ENCODE measurements at regions not wholly inside any gene's neighbourhood (a gene's known extent, or its start where the extent isn't known, plus 50 kb on each side); places are given as distances from the start of the nearest gene placed in this dataset.

GRCh38 chr10:31149835-31150512, 118.3 kb upstream of the ZNF438 start:
- no peak overlapping the region for H3K4me3 Mint-ChIP-seq
- H3K27ac Mint-ChIP-seq (ENCODE audit: unreplicated experiment), result no peak overlapping the region
- no peaks in the 10 kb centered on the region for H3K27me3 Mint-ChIP-seq (ENCODE audit: low read depth)
- no peak for TF ChIP-seq CTCF (conservative IDR thresholded peaks at IDR 0.05)
- peaks cover 2% of the 10 kb centered on the region for H3K9me3 Mint-ChIP-seq
- peaks cover 12% of the 10 kb centered on the region for H3K4me1 Mint-ChIP-seq
- DNase-seq (ENCODE audit: low read depth, low spot score), result no peak
- no peaks in the 10 kb centered on the region for H3K36me3 Mint-ChIP-seq (ENCODE audit: low read depth)

- TF ChIP-seq CTCF (conservative IDR thresholded peaks at IDR 0.05), result no peak
- Mint-ChIP-seq H3K27ac (ENCODE audit: unreplicated experiment) (no peak overlapping the region), H3K36me3 (ENCODE audit: low read depth) (no peaks in the 10 kb centered on the region), H3K4me1 (peaks cover 9% of the 10 kb centered on the region), H3K4me3 (no peak overlapping the region), H3K27me3 (ENCODE audit: low read depth) (no peaks in the 10 kb centered on the region), H3K9me3 (peaks cover 2% of the 10 kb centered on the region)
- no peak for DNase-seq (ENCODE audit: low read depth, low spot score)
These were observed 119.6 kb upstream of the ZNF438 start for GRCh38 chr10:31151301-31151700.

GRCh38 chr10:31152421-31153135, 120.9 kb upstream of the ZNF438 start:
- Mint-ChIP-seq H3K27me3 (ENCODE audit: low read depth) (no peaks in the 10 kb centered on the region), H3K4me3 (no peak overlapping the region), H3K4me1 (peaks cover 7% of the 10 kb centered on the region), H3K27ac (ENCODE audit: unreplicated experiment) (no peak overlapping the region), H3K36me3 (ENCODE audit: low read depth) (no peaks in the 10 kb centered on the region), H3K9me3 (peaks cover 2% of the 10 kb centered on the region)
- no peak for TF ChIP-seq CTCF (conservative IDR thresholded peaks at IDR 0.05)
- DNase-seq (ENCODE audit: low read depth, low spot score), result no peak

- Mint-ChIP-seq H3K36me3 (ENCODE audit: low read depth) (no peaks in the 10 kb centered on the region), H3K27me3 (ENCODE audit: low read depth) (no peaks in the 10 kb centered on the region), H3K4me1 (peaks cover 12% of the 10 kb centered on the region), H3K27ac (ENCODE audit: unreplicated experiment) (peak overlapping the region; percentile 78), H3K9me3 (peaks cover 2% of the 10 kb centered on the region), H3K4me3 (no peak overlapping the region)
- TF ChIP-seq CTCF (conservative IDR thresholded peaks at IDR 0.05), result no peak
- DNase-seq (ENCODE audit: low read depth, low spot score), result no peak
These were observed 121.5 kb upstream of the ZNF438 start for GRCh38 chr10:31153161-31153560.

GRCh38 chr10:31153692-31154091, 122.0 kb upstream of the ZNF438 start:
- no peak overlapping the region for H3K4me3 Mint-ChIP-seq

More at GRCh38 chr10:31153692-31154091, 122.0 kb upstream of the ZNF438 start:
- no peak for DNase-seq (ENCODE audit: low read depth, low spot score)
- peaks cover 2% of the 10 kb centered on the region for H3K9me3 Mint-ChIP-seq
- H3K27me3 Mint-ChIP-seq (ENCODE audit: low read depth), result no peaks in the 10 kb centered on the region
- H3K27ac Mint-ChIP-seq (ENCODE audit: unreplicated experiment), result peak overlapping the region; percentile 78
- peaks cover 13% of the 10 kb centered on the region for H3K4me1 Mint-ChIP-seq
- TF ChIP-seq CTCF (conservative IDR thresholded peaks at IDR 0.05), result no peak
- no peaks in the 10 kb centered on the region for H3K36me3 Mint-ChIP-seq (ENCODE audit: low read depth)

All from neural crest cell (in vitro differentiated cells).